DMS 273 (cell line): ENCODE measurements at regions not wholly inside any gene's neighbourhood (a gene's known extent, or its start where the extent isn't known, plus 50 kb on each side); places are given as distances from the start of the nearest gene placed in this dataset.

Experiments
- DNase-seq: peaks from one replicate; lab custom pipeline; 2025; ENCODE audit not compliant: unreplicated experiment; lab: John Stamatoyannopoulos, UW

- DNase-seq: no peak
Observed at GRCh38 chr16:64312292-64312691, 809.6 kb downstream of the CDH11 start.

DNA sequence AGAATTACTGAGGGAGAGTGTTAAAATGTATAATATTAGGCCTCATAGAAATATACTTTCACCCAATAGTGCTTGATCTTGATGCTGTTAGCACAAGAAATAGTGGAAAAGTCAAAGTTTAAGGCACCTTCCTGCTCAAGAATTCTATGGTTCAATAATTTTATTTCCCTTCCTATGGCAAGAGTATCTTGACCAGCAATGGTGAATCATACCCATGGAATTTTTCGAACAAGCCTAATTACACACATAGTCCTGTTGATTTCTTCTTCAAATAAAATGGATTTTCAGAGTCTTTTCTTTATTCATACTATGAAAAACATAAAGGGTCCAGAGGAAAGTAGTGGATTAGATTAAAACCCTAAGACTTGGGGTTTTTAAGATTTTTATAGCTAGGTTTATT lies 810.6 kb downstream of the CDH11 start:
- no peak for DNase-seq

DNA sequence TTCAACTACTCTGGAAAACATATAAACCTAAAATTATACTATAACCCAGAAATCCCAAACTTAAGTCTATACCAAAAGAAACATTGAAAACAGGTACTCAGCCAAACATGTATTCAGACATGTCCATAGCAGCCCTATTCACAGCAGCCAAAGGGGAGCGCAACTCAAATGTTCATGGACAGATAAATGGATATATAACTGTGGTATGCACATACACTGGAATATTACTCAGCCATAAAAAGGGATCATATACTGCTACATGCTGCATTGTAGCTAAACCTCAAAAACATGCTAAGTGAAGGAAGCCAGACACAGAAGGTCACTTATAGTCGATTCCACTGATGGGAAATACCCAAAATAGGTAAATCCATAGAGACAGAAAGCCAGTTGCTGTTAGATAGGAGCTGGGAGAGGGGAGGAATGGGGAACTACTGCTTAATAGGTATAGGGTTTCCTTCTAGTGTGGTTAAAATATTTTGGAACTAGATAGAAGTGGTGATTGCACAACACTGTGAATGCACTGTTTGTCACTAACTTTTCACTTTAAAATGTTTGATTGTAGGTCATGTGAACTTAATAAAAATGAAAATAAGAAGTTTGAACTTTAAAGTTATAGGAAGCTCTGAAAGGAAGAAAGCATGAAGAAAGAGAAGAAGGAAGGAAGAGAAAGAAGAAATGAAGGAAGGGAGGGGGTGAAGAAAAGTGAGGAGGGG lies 812.3 kb downstream of the CDH11 start:
- DNase-seq: no peak

DNA sequence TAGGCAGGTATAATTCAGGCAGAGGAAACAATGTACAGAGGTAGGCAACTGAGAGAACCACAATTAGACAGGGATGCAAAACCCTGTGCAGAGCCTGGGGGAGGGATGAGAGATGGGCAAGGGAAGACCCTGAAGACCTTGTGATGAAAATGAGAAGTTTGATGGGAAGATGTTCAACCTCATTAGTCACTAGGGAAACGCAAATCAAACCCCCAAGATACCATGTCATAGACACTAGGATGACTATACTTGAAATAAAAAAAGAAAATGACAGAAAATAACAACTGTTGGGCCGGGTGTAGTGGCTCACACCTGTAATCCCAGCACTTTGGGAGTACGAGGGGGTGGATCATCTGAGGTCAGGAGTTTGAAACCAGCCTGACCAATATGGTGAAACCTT lies 813.1 kb downstream of the CDH11 start:
- no peak for DNase-seq

DNA sequence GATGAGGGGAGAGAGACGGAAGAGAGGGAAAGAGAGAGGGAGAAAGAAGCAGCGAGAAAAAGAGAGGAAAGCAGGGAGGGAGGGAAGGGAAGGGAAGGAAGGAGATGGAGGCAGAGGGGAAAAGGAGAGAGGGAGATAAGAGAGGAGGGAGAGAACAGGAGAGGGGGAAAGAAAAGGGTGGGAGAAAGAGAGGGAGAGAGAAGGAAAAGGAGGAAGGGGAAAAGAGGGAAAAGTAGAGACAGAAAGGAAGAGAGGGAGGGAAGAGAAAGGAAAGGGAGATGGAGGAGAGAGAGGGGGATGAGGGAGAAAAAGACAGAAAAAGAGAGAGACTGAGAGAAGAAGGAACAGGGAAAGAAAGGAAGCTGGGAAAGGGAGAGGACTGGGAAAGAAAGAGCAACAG lies 814.4 kb downstream of the CDH11 start:
- no peak for DNase-seq

DNA sequence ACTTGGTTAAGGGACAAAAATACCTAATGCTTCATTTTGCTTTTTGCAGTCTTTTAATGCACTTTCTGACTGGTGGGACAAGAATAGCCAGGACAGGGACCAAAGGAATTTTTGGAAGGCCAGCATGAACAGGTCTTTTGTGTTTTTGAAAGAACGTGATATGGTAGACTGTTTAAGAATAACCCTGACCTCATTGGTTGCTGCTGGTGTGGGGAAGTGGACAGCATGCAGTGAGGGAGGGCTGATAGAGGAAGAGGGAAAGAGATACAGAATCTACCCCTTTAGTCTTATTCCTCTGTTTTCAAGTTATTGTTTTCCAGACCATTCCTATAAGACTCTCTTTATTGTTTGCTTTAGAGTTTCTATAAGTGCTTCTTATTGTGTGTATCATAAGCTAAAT lies 816.2 kb downstream of the CDH11 start:
- DNase-seq: no peak

DNA sequence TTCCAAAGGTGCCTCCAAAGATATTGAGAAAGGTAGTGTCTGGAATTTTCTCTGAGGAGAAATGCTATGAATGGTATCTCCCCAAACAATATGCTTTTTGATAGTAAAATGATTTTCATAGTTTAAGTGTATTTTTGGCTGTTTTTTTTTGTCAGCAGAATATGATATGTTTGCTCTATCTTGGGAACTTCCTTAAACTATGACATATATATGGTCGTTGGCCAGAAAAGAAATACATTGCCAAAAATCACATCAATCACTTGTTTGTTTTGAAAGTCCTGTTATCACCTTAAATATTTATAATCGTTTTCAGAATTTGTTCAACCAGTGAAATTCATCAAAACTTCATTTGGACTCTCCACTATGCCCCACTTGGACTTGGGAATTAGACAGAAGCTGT lies 816.9 kb downstream of the CDH11 start:
- no peak for DNase-seq

DNA sequence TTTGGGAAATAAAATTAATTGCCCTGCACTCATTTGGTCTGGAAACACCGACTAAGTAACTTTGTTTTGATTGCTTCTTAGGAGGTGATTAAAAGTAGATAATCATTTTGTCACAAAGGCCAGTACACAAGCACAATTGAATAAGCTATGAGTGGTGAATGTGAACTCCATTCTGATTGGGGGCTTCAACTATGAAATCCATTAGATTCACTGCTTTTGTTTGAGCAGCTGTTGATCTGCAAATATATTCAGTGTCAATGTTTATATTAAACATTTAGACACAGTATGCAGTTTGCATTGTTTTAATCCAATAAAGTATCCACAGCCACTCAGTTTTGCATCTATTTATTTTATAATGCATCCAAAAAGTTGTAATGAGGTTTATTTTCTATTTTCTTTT lies 817.5 kb downstream of the CDH11 start:
- no peak for DNase-seq

DNA sequence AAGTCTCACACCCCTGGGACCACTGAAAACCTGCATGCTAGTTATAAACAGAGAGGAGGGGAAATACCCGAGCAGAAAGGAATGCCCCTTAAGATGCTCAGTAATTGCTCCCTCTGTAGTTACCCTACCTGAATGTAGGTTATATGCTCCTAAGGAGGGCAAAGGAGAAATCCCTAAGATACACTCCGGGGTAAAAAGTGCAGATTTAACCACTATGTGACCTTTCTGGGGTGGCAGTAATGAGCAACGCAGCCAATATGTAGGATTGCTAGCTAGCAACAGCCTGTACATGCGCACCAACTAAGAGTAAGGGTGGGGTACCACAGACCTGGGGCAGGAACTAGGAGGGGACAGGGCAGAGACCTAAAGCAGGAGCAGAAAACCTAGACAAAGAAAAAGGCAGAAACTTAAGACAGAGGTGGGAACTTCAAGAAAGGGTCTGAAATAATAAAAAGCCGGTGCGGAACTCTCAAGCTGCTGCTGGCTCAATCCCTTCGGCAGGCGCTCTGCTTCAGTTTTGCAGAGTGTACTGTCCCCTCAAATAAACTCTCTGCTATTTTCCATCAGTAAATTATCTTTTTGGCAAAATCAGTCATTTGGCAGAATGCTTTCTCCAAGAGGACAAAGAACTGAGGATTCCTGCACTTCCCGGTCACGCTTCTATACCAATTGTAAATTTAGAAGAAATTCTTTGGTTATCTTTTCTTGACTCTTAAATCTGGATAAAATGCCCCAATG lies 823.8 kb downstream of the CDH11 start:
- DNase-seq: no peak

- no peak for DNase-seq
Observed at GRCh38 chr16:64295466-64295865, 826.4 kb downstream of the CDH11 start.

- no peak for DNase-seq
Observed at GRCh38 chr16:64292953-64293352, 828.9 kb downstream of the CDH11 start.

DNA sequence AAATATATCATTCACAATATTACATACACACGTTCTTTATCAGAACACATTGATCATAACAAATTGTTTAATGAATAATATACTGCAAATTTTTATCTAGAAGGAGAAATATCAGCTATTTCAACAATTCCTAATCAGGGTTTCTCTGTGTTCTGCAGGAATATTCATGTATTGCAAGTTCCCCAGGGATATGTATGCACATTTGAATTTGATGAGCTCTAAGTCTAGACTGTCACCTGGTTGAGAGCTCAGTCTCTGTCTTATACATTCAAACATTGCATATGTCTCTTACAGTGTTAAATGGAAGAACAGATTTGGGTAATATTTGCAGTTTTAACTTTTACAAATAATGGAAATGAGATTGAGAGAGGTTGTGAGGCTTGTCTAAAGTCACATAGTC lies 829.7 kb downstream of the CDH11 start:
- DNase-seq: no peak

DNA sequence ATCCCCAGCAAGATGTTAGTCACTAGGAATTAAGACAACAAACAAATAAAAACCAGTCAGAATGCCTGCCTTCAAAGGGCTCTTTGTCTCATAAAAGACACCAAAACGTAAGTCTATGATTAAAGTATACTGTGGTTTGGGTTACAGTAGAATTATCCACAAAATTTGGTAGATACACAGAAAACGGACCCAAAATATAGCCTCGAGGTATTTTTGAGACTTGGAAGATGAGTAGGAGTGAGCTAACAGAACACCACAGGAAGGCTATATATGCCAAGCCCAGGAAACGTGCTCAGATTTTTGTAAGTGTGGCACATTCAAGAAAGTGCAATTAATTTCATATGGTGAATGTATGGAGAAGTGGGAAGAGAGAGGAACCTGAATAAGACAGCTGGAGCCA lies 831.4 kb downstream of the CDH11 start:
- DNase-seq: no peak

DNA sequence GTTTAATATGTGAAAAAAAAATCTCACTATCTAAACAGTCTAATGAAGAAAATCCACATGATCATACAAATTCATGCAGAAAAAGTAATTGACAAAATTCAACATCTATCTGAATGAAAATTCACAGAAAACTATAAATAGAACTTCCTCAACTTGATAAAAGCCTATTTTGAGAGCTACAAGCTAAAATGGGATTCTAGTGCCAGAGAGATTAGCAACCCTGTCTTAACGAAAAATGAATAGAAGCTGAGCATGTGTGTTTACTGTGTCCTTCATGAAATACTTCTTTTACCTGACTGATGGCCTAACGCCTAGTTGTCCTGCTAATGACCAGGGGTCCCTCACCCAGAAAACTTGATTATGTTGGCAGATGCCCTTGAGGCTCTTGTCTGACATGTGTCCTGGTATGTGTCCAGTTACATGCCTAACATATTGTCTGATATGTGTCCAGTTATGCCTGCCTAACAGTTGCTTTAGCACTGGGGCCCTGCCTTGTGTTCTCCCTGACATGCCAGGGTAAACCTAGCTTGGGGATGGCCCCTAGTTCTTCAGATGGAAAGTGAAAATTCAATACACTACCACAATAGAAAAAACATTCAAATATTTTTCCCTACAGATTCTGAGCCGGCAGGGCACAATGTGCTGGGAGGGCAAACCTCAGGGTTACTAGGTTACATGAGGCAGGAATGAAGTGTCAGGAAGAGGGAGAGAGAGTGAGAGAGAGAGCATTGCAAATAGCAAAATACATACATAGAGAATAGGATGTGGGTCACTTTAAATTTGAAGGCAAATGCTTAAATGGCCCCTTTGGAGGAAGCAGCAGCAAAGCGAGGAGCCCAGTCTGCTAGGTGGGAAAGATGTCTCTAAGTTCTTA lies 834.0 kb downstream of the CDH11 start:
- DNase-seq: no peak

- no peak for DNase-seq
Observed at GRCh38 chr16:64282181-64282580, 839.7 kb downstream of the CDH11 start.

DNA sequence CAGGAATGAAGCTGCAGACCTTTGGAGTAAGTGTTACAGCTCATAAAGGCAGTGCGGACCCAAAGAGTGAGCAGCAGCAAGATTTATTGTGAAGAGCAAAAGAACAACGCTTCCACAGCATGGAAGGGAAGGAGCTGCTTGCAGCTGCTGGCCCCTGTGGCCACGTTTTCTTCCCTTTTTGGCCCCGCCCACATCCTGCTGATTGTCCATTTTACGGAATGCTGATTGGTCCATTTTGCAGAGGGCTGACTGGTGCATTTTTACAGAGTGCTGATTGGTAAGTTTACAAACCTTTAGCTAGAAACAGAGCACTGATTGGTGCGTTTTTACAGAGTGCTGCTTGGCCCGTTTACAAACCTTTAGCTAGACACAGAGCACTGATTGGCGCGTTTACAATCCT lies 841.5 kb downstream of the CDH11 start:
- no peak for DNase-seq

DNA sequence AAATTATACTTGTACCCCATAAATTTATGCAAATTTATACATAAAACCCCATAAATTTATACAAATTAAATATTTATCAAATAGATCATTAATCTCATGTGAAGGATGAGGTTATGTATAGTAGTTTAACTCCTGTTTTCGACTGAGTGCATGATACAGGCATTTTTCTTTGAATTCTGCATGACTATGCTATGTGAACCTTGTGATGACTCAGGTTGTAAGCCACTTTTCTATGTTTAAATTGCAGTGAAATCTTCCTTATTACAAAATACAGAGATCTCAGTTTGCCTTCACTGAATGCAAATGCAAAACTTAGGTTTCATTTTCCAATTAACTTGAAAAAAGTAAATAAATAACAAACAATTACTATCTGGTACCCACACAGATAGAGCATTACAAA lies 843.7 kb downstream of the CDH11 start:
- DNase-seq: no peak

GRCh38 chr16:64276646-64277045 lies 845.2 kb downstream of the CDH11 start:
- no peak for DNase-seq

- DNase-seq: no peak
Observed at GRCh38 chr16:64272028-64272427, 849.8 kb downstream of the CDH11 start.

DNA sequence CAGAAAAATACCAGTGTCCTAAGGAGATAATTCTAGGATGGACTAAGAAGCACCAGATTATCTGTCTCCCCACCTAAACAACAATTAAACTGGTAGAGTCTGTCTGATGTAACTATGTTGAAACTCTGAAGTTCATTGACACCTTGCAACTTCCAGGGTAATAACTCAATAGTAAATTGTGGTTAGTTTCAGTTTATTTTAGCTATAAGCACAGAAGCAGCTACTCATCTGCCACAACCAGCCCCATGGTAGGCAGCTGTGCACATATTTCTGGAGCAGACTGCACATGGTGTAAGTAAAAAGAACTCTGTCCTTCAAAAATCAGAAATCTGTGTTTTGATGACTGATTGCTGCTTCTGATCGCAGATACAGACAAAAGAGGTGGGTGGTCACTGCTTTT lies 852.1 kb downstream of the CDH11 start:
- no peak for DNase-seq

DNA sequence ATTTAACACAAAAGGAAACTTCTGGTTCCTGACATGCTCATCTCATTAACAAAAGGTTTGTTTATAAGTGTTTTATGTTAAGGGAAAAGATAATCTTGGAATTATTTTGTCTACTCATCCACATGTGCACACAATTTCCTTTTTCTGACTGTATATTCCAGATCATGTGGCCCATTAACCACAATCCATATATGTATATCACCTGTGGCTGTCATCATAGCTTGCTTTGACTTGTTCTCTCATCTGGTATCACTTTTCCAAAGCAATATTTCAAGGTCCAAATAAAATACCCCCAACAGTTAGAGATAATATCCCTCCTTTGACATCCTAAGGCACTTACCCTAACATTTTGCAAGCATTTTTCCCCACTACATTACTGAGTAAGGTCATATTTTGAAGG lies 856.1 kb downstream of the CDH11 start:
- DNase-seq: no peak
